ENCODE measurements at regions not wholly inside any gene's neighbourhood (a gene's known extent, or its start where the extent isn't known, plus 50 kb on each side); places are given as distances from the start of the nearest gene placed in this dataset.
A peak's percentile ranks its signal among the peaks of the same experiment; 100 is the strongest.
"Not testable (repeated sequence)": the region's sequence is repeated elsewhere in the genome, so short reads cannot be mapped to it uniquely, and the experiment has no call there.

- FAIRE-seq: no peak
- TF ChIP-seq POLR2A (IDR thresholded peaks at IDR 0.05; ENCODE audit: low read depth, low read length): no peak
- DNase-seq (ENCODE audit: insufficient read length, low spot score): no peak
Measured at GRCh38 chr12:83622205-83622604, 935.5 kb downstream of the TMTC2 start.

- no peak for TF ChIP-seq POLR2A (IDR thresholded peaks at IDR 0.05; ENCODE audit: low read depth, low read length)
- DNase-seq (ENCODE audit: insufficient read length, low spot score): no peak
- no peak for FAIRE-seq
Measured at GRCh38 chr12:83619973-83620372, 933.3 kb downstream of the TMTC2 start.

GRCh38 chr12:83615152-83615551 is 928.4 kb downstream of the TMTC2 start:
- no peak for TF ChIP-seq POLR2A (IDR thresholded peaks at IDR 0.05; ENCODE audit: low read depth, low read length)
- FAIRE-seq: no peak

GRCh38 chr12:83613586-83614110 is 926.9 kb downstream of the TMTC2 start:
- TF ChIP-seq POLR2A (IDR thresholded peaks at IDR 0.05; ENCODE audit: low read depth, low read length): no peak
- no peak for DNase-seq (ENCODE audit: insufficient read length, low spot score)
- FAIRE-seq: no peak

More at GRCh38 chr12:83615152-83615551, 928.4 kb downstream of the TMTC2 start:
- DNase-seq (ENCODE audit: insufficient read length, low spot score): no peak

GRCh38 chr12:83603106-83603505 is 916.4 kb downstream of the TMTC2 start:
- no peak for DNase-seq (ENCODE audit: insufficient read length, low spot score)
- no peak for FAIRE-seq
- no peak for TF ChIP-seq POLR2A (IDR thresholded peaks at IDR 0.05; ENCODE audit: low read depth, low read length)

GRCh38 chr12:83575326-83575725 is 888.6 kb downstream of the TMTC2 start:
- DNase-seq (ENCODE audit: insufficient read length, low spot score) (no peak), FAIRE-seq (no peak)
- TF ChIP-seq POLR2A (IDR thresholded peaks at IDR 0.05; ENCODE audit: low read depth, low read length): no peak

GRCh38 chr12:83574142-83574541 is 887.4 kb downstream of the TMTC2 start:
- DNase-seq (ENCODE audit: insufficient read length, low spot score) (no peak), FAIRE-seq (no peak)
- no peak for TF ChIP-seq POLR2A (IDR thresholded peaks at IDR 0.05; ENCODE audit: low read depth, low read length)

GRCh38 chr12:83573671-83574070 is 887.0 kb downstream of the TMTC2 start:
- TF ChIP-seq POLR2A (IDR thresholded peaks at IDR 0.05; ENCODE audit: low read depth, low read length): no peak
- FAIRE-seq: peak; percentile 98
- DNase-seq (ENCODE audit: insufficient read length, low spot score): peak; percentile 21

- no peak for FAIRE-seq
- DNase-seq (ENCODE audit: insufficient read length, low spot score): no peak
- no peak for TF ChIP-seq POLR2A (IDR thresholded peaks at IDR 0.05; ENCODE audit: low read depth, low read length)
Measured at GRCh38 chr12:83559650-83560049, 872.9 kb downstream of the TMTC2 start.

GRCh38 chr12:83556040-83556439 is 869.3 kb downstream of the TMTC2 start:
- FAIRE-seq; DNase-seq (ENCODE audit: insufficient read length, low spot score): not testable (repeated sequence)

GRCh38 chr12:83541446-83541845 is 854.7 kb downstream of the TMTC2 start:
- no peak for DNase-seq (ENCODE audit: insufficient read length, low spot score)
- no peak for TF ChIP-seq POLR2A (IDR thresholded peaks at IDR 0.05; ENCODE audit: low read depth, low read length)
- FAIRE-seq: no peak

GRCh38 chr12:83538361-83538965 is 851.8 kb downstream of the TMTC2 start:
- no peak for DNase-seq (ENCODE audit: insufficient read length, low spot score)
- FAIRE-seq: no peak
- TF ChIP-seq POLR2A (IDR thresholded peaks at IDR 0.05; ENCODE audit: low read depth, low read length): no peak

- TF ChIP-seq POLR2A (IDR thresholded peaks at IDR 0.05; ENCODE audit: low read depth, low read length): no peak
- no peak for FAIRE-seq
Measured at GRCh38 chr12:83537428-83538053, 850.8 kb downstream of the TMTC2 start.

GRCh38 chr12:83536496-83536895 is 849.8 kb downstream of the TMTC2 start:
- no peak for FAIRE-seq
- no peak for TF ChIP-seq POLR2A (IDR thresholded peaks at IDR 0.05; ENCODE audit: low read depth, low read length)
- no peak for DNase-seq (ENCODE audit: insufficient read length, low spot score)

More at GRCh38 chr12:83537428-83538053, 850.8 kb downstream of the TMTC2 start:
- no peak for DNase-seq (ENCODE audit: insufficient read length, low spot score)

- FAIRE-seq (no peak), DNase-seq (ENCODE audit: insufficient read length, low spot score) (no peak)
- no peak for TF ChIP-seq POLR2A (IDR thresholded peaks at IDR 0.05; ENCODE audit: low read depth, low read length)
Measured at GRCh38 chr12:83528571-83528970, 841.9 kb downstream of the TMTC2 start.

All from H54 (cell line).